ENCODE measurements at regions not wholly inside any gene's neighbourhood (a gene's known extent, or its start where the extent isn't known, plus 50 kb on each side); places are given as distances from the start of the nearest gene placed in this dataset.

- DNase-seq (ENCODE audit: low read depth in 2 of 2), result no peak
Measured at GRCh38 chr15:62697636-62698035, 344.9 kb upstream of the TPM1 start.

GRCh38 chr15:62698646-62699045 is 343.9 kb upstream of the TPM1 start:
- DNase-seq (ENCODE audit: low read depth in 2 of 2), result no peak

GRCh38 chr15:62706317-62706716 is 336.2 kb upstream of the TPM1 start:
- no peak for DNase-seq (ENCODE audit: low read depth in 2 of 2)

- no peak for DNase-seq (ENCODE audit: low read depth in 2 of 2)
Measured at GRCh38 chr15:62708470-62708869, 334.1 kb upstream of the TPM1 start.

- no peak for DNase-seq (ENCODE audit: low read depth in 2 of 2)
Measured at GRCh38 chr15:62709261-62709660, 333.3 kb upstream of the TPM1 start.

GRCh38 chr15:62711691-62712454 is 330.7 kb upstream of the TPM1 start:
- DNase-seq (ENCODE audit: low read depth in 2 of 2), result no peak

- DNase-seq (ENCODE audit: low read depth in 2 of 2), result no peak
Measured at GRCh38 chr15:62712455-62712839, 330.1 kb upstream of the TPM1 start.

- DNase-seq (ENCODE audit: low read depth in 2 of 2), result no peak
Measured at GRCh38 chr15:62715946-62716345, 326.6 kb upstream of the TPM1 start.

- DNase-seq (ENCODE audit: low read depth in 2 of 2), result no peak
Measured at GRCh38 chr15:62717496-62717895, 325.1 kb upstream of the TPM1 start.

GRCh38 chr15:62719316-62719715 is 323.2 kb upstream of the TPM1 start:
- DNase-seq (ENCODE audit: low read depth in 2 of 2), result no peak

GRCh38 chr15:62722237-62722636 is 320.3 kb upstream of the TPM1 start:
- DNase-seq (ENCODE audit: low read depth in 2 of 2), result no peak

- no peak for DNase-seq (ENCODE audit: low read depth in 2 of 2)
Measured at GRCh38 chr15:62726461-62726860, 316.1 kb upstream of the TPM1 start.

GRCh38 chr15:62727501-62727900 is 315.0 kb upstream of the TPM1 start:
- DNase-seq (ENCODE audit: low read depth in 2 of 2), result no peak

- DNase-seq (ENCODE audit: low read depth in 2 of 2), result no peak
Measured at GRCh38 chr15:62730825-62731224, 311.7 kb upstream of the TPM1 start.

- no peak for DNase-seq (ENCODE audit: low read depth in 2 of 2)
Measured at GRCh38 chr15:62732078-62732477, 310.5 kb upstream of the TPM1 start.

GRCh38 chr15:62734706-62735105 is 307.8 kb upstream of the TPM1 start:
- DNase-seq (ENCODE audit: low read depth in 2 of 2), result no peak

- no peak for DNase-seq (ENCODE audit: low read depth in 2 of 2)
Measured at GRCh38 chr15:62736756-62737155, 305.8 kb upstream of the TPM1 start.

- DNase-seq (ENCODE audit: low read depth in 2 of 2), result no peak
Measured at GRCh38 chr15:62737551-62737950, 305.0 kb upstream of the TPM1 start.

GRCh38 chr15:62739082-62739481 is 303.5 kb upstream of the TPM1 start:
- no peak for DNase-seq (ENCODE audit: low read depth in 2 of 2)

- no peak for DNase-seq (ENCODE audit: low read depth in 2 of 2)
Measured at GRCh38 chr15:62739507-62739906, 303.0 kb upstream of the TPM1 start.

GRCh38 chr15:62740141-62741004 is 302.2 kb upstream of the TPM1 start:
- no peak for DNase-seq (ENCODE audit: low read depth in 2 of 2)

- DNase-seq (ENCODE audit: low read depth in 2 of 2), result no peak
Measured at GRCh38 chr15:62741106-62741505, 301.4 kb upstream of the TPM1 start.

All from stimulated activated CD8-positive, alpha-beta memory T cell treated with anti-CD3 and anti-CD28 coated beads, Interleukin-15, amount 100 ng/mL, for 4 hours (primary cell).